Omental fat pad (tissue), 3 donors: ENCODE measurements at regions not wholly inside any gene's neighbourhood (a gene's known extent, or its start where the extent isn't known, plus 50 kb on each side); places are given as distances from the start of the nearest gene placed in this dataset.

Experiments used
- ATAC-seq: fragments of 150-250 bp; one replicate; pipeline ENCODE4 v1.9.1; 2016; ENCODE audit warnings: mild to moderate bottlenecking, moderate library complexity; ENCODE audit not compliant: low FRiP score
- DNase-seq: peaks from one replicate; pipeline ENCODE4 v3.0.0-alpha.2; 2019; ENCODE audit warnings: low spot score
- CTCF ChIP-seq, 3 donors: fragments of 450-650 bp; IDR thresholded peaks; one replicate each; pipeline ENCODE4 v1.5.1; 2016 to 2017; ENCODE audit warnings: antibody characterized with exemption in 3 of 3, mild to moderate bottlenecking in 3 of 3, moderate library complexity in 2 of 3

DNA sequence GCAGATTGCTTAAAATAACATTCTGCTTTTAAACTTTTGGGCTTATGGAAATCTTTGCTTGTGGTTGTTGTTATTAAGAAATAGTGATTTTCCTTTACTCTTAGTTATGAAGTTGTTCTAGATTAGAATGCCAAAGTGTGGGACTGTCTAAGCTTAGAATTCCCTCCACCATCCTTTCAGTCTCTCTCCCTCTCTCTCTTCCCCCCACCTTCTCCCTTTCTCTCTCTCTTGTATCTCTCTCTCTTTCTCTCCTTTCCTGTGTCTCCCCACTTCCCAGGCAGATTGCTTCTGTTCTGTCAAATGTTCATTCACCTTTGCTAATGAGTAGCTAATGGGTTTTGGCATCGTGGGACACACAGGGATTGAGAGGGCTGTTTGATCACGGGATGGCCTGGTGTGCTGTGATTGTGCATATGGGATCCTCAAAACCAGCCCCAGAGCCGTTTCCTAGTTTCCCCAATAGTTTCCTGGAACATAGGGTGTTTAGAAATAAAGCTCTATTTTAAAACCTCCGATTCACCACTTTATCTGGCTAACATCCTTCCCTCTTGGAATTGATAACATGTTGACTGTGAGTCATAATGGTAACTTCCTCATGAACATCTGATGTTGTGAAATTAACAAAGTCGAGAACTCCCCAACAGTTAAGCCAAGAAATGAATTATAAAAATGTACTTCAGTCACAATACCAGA is 502.6 kb downstream of the TMEM114 start:
- peak; percentile 59 for ATAC-seq
- TF ChIP-seq CTCF (IDR thresholded peaks at IDR 0.05): no peak
- no peak for DNase-seq

- no peak for TF ChIP-seq CTCF (IDR thresholded peaks at IDR 0.05)
- DNase-seq (no peak), ATAC-seq (no peak)
Observed at GRCh38 chr16:8087146-8087545, 503.2 kb downstream of the TMEM114 start.

DNA sequence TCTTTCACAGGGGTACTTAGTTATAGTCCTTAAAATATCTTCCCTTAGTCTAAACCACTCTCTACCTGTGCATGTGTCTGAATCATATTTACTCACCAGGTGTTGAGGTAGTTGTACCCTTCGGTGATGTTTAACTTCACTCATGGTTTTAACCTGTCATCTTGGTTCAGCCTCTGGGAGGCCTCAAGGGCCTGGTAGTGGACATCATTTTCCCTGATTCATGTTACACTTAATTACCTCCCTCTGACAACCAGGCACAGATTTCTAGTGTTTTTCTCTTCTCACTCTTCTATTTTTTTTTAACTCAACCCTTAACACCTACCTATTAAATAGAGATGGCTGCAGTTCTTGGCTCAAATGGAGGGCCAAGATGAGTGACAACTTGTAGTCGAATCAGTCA is 505.4 kb downstream of the TMEM114 start:
- DNase-seq (no peak), ATAC-seq (no peak)

GRCh38 chr16:8084302-8084701 is 506.0 kb downstream of the TMEM114 start:
- no peak for DNase-seq
- no peak for ATAC-seq
- no peak for TF ChIP-seq CTCF (IDR thresholded peaks at IDR 0.05)

More for the DNA sequence above, 505.4 kb downstream of the TMEM114 start:
- no peak for TF ChIP-seq CTCF (IDR thresholded peaks at IDR 0.05)

DNA sequence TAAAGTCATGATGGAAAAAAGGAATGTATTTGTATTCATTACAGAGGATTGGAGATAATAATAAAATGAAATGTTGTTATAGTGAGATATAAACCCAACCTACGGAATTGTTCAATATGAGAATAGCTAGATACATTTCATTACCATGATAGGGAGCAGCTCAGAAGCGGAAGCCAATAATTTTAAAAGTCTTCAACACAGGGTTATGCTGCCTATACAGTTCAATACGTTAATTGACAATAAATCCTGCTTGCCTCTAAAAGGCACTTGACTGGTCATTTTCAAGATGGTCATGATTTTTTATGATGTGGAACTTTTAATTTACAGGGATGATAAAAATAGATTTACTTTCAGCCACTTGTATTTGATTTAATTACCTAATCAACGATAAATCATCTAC is 506.8 kb downstream of the TMEM114 start:
- TF ChIP-seq CTCF (IDR thresholded peaks at IDR 0.05): no peak
- DNase-seq (no peak), ATAC-seq (no peak)

- TF ChIP-seq CTCF (IDR thresholded peaks at IDR 0.05): no peak
- ATAC-seq: no peak
- DNase-seq: no peak
Observed at GRCh38 chr16:8080817-8081216, 509.5 kb downstream of the TMEM114 start.

DNA sequence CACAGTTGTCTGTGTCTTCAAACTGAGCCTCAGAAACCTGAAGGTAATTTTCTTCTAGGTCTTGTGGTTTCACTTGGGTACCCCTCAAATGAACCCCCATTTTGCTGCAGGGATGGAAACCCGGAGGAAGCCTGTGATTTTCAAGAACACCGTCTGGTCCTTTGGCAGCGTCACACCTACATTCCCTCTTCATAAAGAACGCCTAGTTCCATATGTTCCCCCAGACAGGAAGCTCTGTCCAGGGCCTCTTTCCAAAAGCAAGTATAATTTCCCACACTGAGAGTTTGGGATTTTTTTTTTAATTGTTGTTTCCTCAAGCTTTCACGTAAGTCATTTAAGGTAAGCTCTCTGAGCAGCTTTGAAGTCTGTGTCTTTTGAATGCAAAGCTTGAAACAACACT is 515.0 kb downstream of the TMEM114 start:
- DNase-seq: no peak
- TF ChIP-seq CTCF (IDR thresholded peaks at IDR 0.05): no peak
- ATAC-seq: no peak
